H9 (cell line): ENCODE measurements at regions not wholly inside any gene's neighbourhood (a gene's known extent, or its start where the extent isn't known, plus 50 kb on each side); places are given as distances from the start of the nearest gene placed in this dataset.

Source experiments
- DNase-seq: peaks from one replicate; pipeline ENCODE4 v3.0.0-alpha.2; 2017
- H2AFZ ChIP-seq: one replicate; pipeline ENCODE4 v1.6.1; 2013; ENCODE audit warnings: mild to moderate bottlenecking, low read length, control low read depth, moderate library complexity
- H2AK5ac ChIP-seq: 2 replicates; pipeline ENCODE4 v1.6.1; 2013; ENCODE audit warnings: low read length, control low read depth, mixed read lengths; ENCODE audit not compliant: insufficient read length
- H2BK120ac ChIP-seq: one replicate; pipeline ENCODE4 v1.6.1; 2013; ENCODE audit warnings: low read depth, mild to moderate bottlenecking, low read length, control low read depth, inconsistent platforms; ENCODE audit not compliant: poor library complexity, severe bottlenecking
- H2BK12ac ChIP-seq: 2 replicates; pipeline ENCODE4 v1.6.1; 2013; ENCODE audit warnings: low read length, control low read depth, mixed read lengths, low read depth; ENCODE audit not compliant: insufficient read length
- H2BK15ac ChIP-seq: 2 replicates; pipeline ENCODE4 v1.6.1; 2013; ENCODE audit warnings: low read depth, low read length, control low read depth
- H2BK20ac ChIP-seq: one replicate; pipeline ENCODE4 v1.6.1; 2013; ENCODE audit warnings: low read depth, mild to moderate bottlenecking, low read length, control low read depth, inconsistent platforms; ENCODE audit not compliant: poor library complexity, severe bottlenecking
- H2BK5ac ChIP-seq: 2 replicates; pipeline ENCODE4 v1.6.1; 2013; ENCODE audit warnings: low read length, control low read depth, mixed read lengths; ENCODE audit not compliant: insufficient read length
- H3K14ac ChIP-seq: 2 replicates; pipeline ENCODE4 v1.6.1; 2013; ENCODE audit warnings: low read length, control low read depth; ENCODE audit not compliant: insufficient read depth
- H3K18ac ChIP-seq: 2 replicates; pipeline ENCODE4 v1.6.1; 2013; ENCODE audit warnings: low read depth, mild to moderate bottlenecking, mixed read lengths, low read length, control low read depth; ENCODE audit not compliant: insufficient read length
- H3K23ac ChIP-seq: 2 replicates; pipeline ENCODE4 v1.6.1; 2013; ENCODE audit warnings: low read length, control low read depth, mixed read lengths, low read depth; ENCODE audit not compliant: insufficient read length
- H3K23me2 ChIP-seq: 2 replicates; pipeline ENCODE4 v1.6.1; 2013; ENCODE audit warnings: low read depth, mild to moderate bottlenecking, mixed read lengths, low read length, control low read depth; ENCODE audit not compliant: insufficient read length, poor library complexity, severe bottlenecking
- H3K27ac ChIP-seq: 2 replicates; pipeline ENCODE4 v1.5.1; 2013; ENCODE audit warnings: low read length, control low read depth, mixed read lengths, low read depth; ENCODE audit not compliant: insufficient read length
- H3K27me3 ChIP-seq: 2 replicates; pipeline ENCODE4 v1.6.1; 2013; ENCODE audit warnings: low read length, control low read depth, inconsistent platforms; ENCODE audit not compliant: insufficient read depth
- H3K4ac ChIP-seq: 2 replicates; pipeline ENCODE4 v1.6.1; 2013; ENCODE audit warnings: low read depth, mild to moderate bottlenecking, control low read depth, inconsistent platforms, low read length, moderate library complexity
- H3K4me1 ChIP-seq: 2 replicates; pipeline ENCODE4 v1.6.1; 2013; ENCODE audit warnings: low read length, control low read depth, inconsistent platforms; ENCODE audit not compliant: insufficient read depth
- H3K4me2 ChIP-seq: 2 replicates; pipeline ENCODE4 v1.6.1; 2013; ENCODE audit warnings: low read length, control low read depth, mixed read lengths; ENCODE audit not compliant: insufficient read length, insufficient read depth
- H3K56ac ChIP-seq: 2 replicates; pipeline ENCODE4 v1.6.1; 2013; ENCODE audit warnings: low read depth, mild to moderate bottlenecking, mixed read lengths, low read length, control low read depth; ENCODE audit not compliant: insufficient read length
- H3K79me1 ChIP-seq: 2 replicates; pipeline ENCODE4 v1.6.1; 2013; ENCODE audit warnings: low read depth, mild to moderate bottlenecking, moderate library complexity, low read length, control low read depth, inconsistent platforms; ENCODE audit not compliant: insufficient read depth, poor library complexity, severe bottlenecking
- H3K79me2 ChIP-seq: 2 replicates; pipeline ENCODE4 v1.6.1; 2013; ENCODE audit warnings: low read length, control low read depth, inconsistent platforms; ENCODE audit not compliant: insufficient read depth
- H3K9ac ChIP-seq: 2 replicates; pipeline ENCODE4 v1.6.1; 2013; ENCODE audit warnings: low read length, control low read depth, mixed read lengths; ENCODE audit not compliant: insufficient read length; ENCODE audit errors: extremely low read depth
- H3K9me3 ChIP-seq: one replicate; pipeline ENCODE4 v1.6.1; 2013; ENCODE audit warnings: low read depth, low read length, inconsistent platforms; ENCODE audit not compliant: control insufficient read depth
- H3T11ph ChIP-seq: one replicate; pipeline ENCODE4 v1.6.1; 2013; ENCODE audit warnings: mild to moderate bottlenecking, low read length, control low read depth, inconsistent platforms
- H4K20me1 ChIP-seq: one replicate; pipeline ENCODE4 v1.6.1; 2013; ENCODE audit not compliant: control insufficient read depth, insufficient read length, insufficient read depth
- H4K5ac ChIP-seq: 2 replicates; pipeline ENCODE4 v1.6.1; 2013; ENCODE audit warnings: low read depth, mild to moderate bottlenecking, mixed read lengths, low read length, control low read depth; ENCODE audit not compliant: insufficient read length
- H4K8ac ChIP-seq: replicated peaks from 2 replicates; pipeline ENCODE4 v1.6.1; 2013; ENCODE audit warnings: low read length, control low read depth, mixed read lengths, low read depth; ENCODE audit not compliant: insufficient read length
- H4K91ac ChIP-seq: 2 replicates; pipeline ENCODE4 v1.6.1; 2013; ENCODE audit warnings: low read depth, mild to moderate bottlenecking, moderate library complexity, mixed read lengths, low read length, control low read depth; ENCODE audit not compliant: insufficient read length
- H3K27ac Mint-ChIP-seq, 3 experiments: 2 replicates in 2 of 3; 3 replicates in 1 of 3; pipeline ENCODE4 v1.8.0; 2020 to 2021; ENCODE audit warnings: mixed read lengths in 3 of 3, mild to moderate bottlenecking in 1 of 3, moderate library complexity in 1 of 3
- H3K27me3 Mint-ChIP-seq: 2 replicates; pipeline ENCODE4 v1.8.0; 2021; ENCODE audit warnings: low read depth, mild to moderate bottlenecking, moderate library complexity, mixed read lengths
- H3K36me3 Mint-ChIP-seq, 3 experiments: 2 replicates in 2 of 3; 3 replicates in 1 of 3; pipeline ENCODE4 v1.8.0; 2020 to 2021; ENCODE audit warnings: low read depth in 3 of 3, mixed read lengths in 3 of 3; ENCODE audit not compliant: insufficient read depth in 1 of 3
- H3K4me1 Mint-ChIP-seq, 2 experiments: 2 replicates each; pipeline ENCODE4 v1.8.0; 2020; ENCODE audit warnings: mixed read lengths in 2 of 2
- H3K4me3 Mint-ChIP-seq, 2 experiments: 2 replicates in 1 of 2; 3 replicates in 1 of 2; pipeline ENCODE4 v1.8.0; 2020 to 2021; ENCODE audit warnings: mild to moderate bottlenecking in 2 of 2, mixed read lengths in 2 of 2, moderate library complexity in 1 of 2
- H3K9me3 Mint-ChIP-seq, 2 experiments: 2 replicates in 1 of 2; 3 replicates in 1 of 2; pipeline ENCODE4 v1.8.0; 2020; ENCODE audit warnings: mild to moderate bottlenecking in 2 of 2, mixed read lengths in 2 of 2, moderate library complexity in 1 of 2
- CTCF ChIP-seq: fragments of 200-600 bp; sonication (generic); conservative IDR thresholded peaks from 3 replicates; pipeline ENCODE4 v1.8.0; 2021; ENCODE audit warnings: antibody characterized with exemption, mild to moderate bottlenecking
- WGBS: extraction: QIAGEN DNeasy Blood & Tissue Kit; methylation state at CpG from one replicate; pipeline ENCODE4 v1.1.7; 2013; ENCODE audit warnings: missing lambda C conversion rate, low lambda C conversion rate, mixed read lengths; ENCODE audit not compliant: insufficient read length; ENCODE audit errors: extremely low coverage; 5-methylcytosine and 5-hydroxymethylcytosine counted together

DNA sequence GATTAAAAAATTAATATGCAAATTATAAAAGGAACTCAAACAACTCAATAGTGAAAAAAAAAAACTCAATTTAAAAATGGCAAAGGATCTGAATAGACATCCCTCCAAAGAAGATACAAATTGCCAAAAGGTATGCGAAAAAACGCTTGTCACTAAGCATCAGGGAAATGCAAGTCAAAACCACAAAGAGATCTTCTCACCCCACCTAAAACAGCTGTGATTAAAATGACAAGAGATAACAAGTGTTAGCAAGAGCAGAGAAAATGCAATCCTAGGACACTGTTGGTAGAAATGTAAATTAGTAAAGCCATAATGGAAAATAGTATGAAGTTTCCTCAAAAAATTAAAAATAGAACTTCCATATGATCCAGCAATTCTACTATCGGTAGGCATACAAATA lies 166.3 kb upstream of the ZC3H12C start:
- H3K36me3 Mint-ChIP-seq = peaks cover 0 to 4% (median 2%) of the 10 kb centered on the region in 3 experiments; a peak in 2 of 7 replicates
- no peak for TF ChIP-seq CTCF
- Histone ChIP-seq H2AFZ (no peak overlapping the region), H3K27ac (no peak overlapping the region), H3K4me1 (peaks cover 3% of the 10 kb centered on the region; the same call in 1 of the 2 replicates), H4K8ac (no peak overlapping the region), H3T11ph (no peak overlapping the region), H4K20me1 (no peaks in the 10 kb centered on the region), H3K18ac (no peak overlapping the region), H4K5ac (no peak overlapping the region), H3K9me3 (no peaks in the 10 kb centered on the region), H3K79me1 (no peaks in the 10 kb centered on the region), H2BK5ac (no peak overlapping the region), H2BK15ac (no peak overlapping the region), H2BK20ac (no peak overlapping the region), H2AK5ac (no peak overlapping the region), H3K9ac (no peak overlapping the region), H3K4ac (no peak overlapping the region), H3K23ac (no peak overlapping the region), H3K14ac (no peak overlapping the region), H2BK120ac (no peak overlapping the region), H3K4me2 (no peak overlapping the region), H3K23me2 (no peaks in the 10 kb centered on the region), H2BK12ac (no peak overlapping the region), H3K27me3 (no peaks in the 10 kb centered on the region), H3K79me2 (no peaks in the 10 kb centered on the region), H3K56ac (no peak overlapping the region), H4K91ac (no peak overlapping the region)
- no peak overlapping the region for H3K27ac Mint-ChIP-seq
- H3K4me3 Mint-ChIP-seq = no peak overlapping the region
- DNase-seq = no peak
- H3K9me3 Mint-ChIP-seq = peaks cover 3 to 6% of the 10 kb centered on the region in 2 experiments; a peak in 3 of 5 replicates
- H3K27me3 Mint-ChIP-seq = no peaks in the 10 kb centered on the region
- H3K4me1 Mint-ChIP-seq = peaks cover 10 to 16% of the 10 kb centered on the region in 2 experiments
- WGBS = no CpG with 5 or more reads among the region's 3 CpGs
